Adrenal gland (tissue), 5 donors: ENCODE measurements at regions not wholly inside any gene's neighbourhood (a gene's known extent, or its start where the extent isn't known, plus 50 kb on each side); places are given as distances from the start of the nearest gene placed in this dataset.

Source experiments
- CTCF ChIP-seq, 6 experiments: fragments of 450-650 bp in 4 of 6; fragments of 200-600 bp in 2 of 6; sonication (generic) in 1 of 6; IDR thresholded peaks; 1 replicate in 5 of 6; 2 replicates in 1 of 6; pipeline versions ENCODE4 v1.5.1 to v1.8.0; 2016 to 2021; ENCODE audit warnings: antibody characterized with exemption in 6 of 6, mild to moderate bottlenecking in 2 of 6, moderate library complexity in 1 of 6
- POLR2A ChIP-seq, 2 donors: fragments of 450-650 bp; IDR thresholded peaks; one replicate each; pipeline ENCODE4 v1.6.1; 2017; ENCODE audit warnings: antibody characterized with exemption in 2 of 2, mild to moderate bottlenecking in 2 of 2, moderate library complexity in 1 of 2
- donor health status: DM: no; HTN: no; CAD: no.

DNA sequence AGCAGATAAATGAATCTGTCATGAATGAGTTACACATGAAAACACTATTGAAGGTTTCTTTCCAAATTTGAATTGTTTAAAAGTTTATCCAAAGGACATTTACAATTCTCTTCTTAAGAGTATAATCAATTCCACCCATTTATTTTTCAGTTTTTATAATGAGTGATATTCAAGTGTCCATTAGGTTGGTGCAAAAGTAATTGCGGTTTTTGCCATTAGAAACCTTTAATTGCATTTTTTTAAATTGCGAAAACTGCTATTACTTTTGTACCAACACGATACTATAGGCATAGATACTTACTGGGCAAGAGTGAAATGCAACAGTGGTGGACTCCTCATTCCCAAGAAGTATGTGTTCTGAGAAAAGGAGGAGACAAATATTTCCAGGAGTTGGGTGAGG, 422.7 kb upstream of the MON1B start:
- TF ChIP-seq CTCF (IDR thresholded peaks at IDR 0.05) (no peak), POLR2A (IDR thresholded peaks at IDR 0.05) (no peak)
